GM21529 (cell line): ENCODE measurements at regions not wholly inside any gene's neighbourhood (a gene's known extent, or its start where the extent isn't known, plus 50 kb on each side); places are given as distances from the start of the nearest gene placed in this dataset.
"Not testable (repeated sequence)": the region's sequence is repeated elsewhere in the genome, so short reads cannot be mapped to it uniquely, and the experiment has no call there.

Experiments
- ATAC-seq: cut with Tn5 transposase; IDR thresholded peaks from one replicate; pipeline ENCODE4 v1.9.1; 2021; ENCODE audit not compliant: unreplicated experiment

GRCh38 chr15:26083457-26083856, 220.3 kb upstream of the ATP10A start:
- ATAC-seq = no peak

- ATAC-seq = peak; percentile 96
Observed at GRCh38 chr15:26082221-26083109, 219.3 kb upstream of the ATP10A start.

- no peak for ATAC-seq
Observed at GRCh38 chr15:26081758-26082220, 218.7 kb upstream of the ATP10A start.

- ATAC-seq = no peak
Observed at GRCh38 chr15:26075770-26076169, 212.6 kb upstream of the ATP10A start.

GRCh38 chr15:26073430-26074333, 210.6 kb upstream of the ATP10A start:
- ATAC-seq = no peak

- ATAC-seq = no peak
Observed at GRCh38 chr15:26070095-26070532, 207.0 kb upstream of the ATP10A start.

- ATAC-seq = no peak
Observed at GRCh38 chr15:26069231-26069641, 206.1 kb upstream of the ATP10A start.

GRCh38 chr15:26066896-26067295, 203.8 kb upstream of the ATP10A start:
- ATAC-seq = no peak

- no peak for ATAC-seq
Observed at GRCh38 chr15:26065723-26066122, 202.6 kb upstream of the ATP10A start.

- no peak for ATAC-seq
Observed at GRCh38 chr15:26061248-26061647, 198.1 kb upstream of the ATP10A start.

- not testable (repeated sequence) for ATAC-seq
Observed at GRCh38 chr15:26056766-26057165, 193.6 kb upstream of the ATP10A start.

GRCh38 chr15:26051761-26052675, 188.9 kb upstream of the ATP10A start:
- no peak for ATAC-seq

- ATAC-seq = no peak
Observed at GRCh38 chr15:26050984-26051383, 187.9 kb upstream of the ATP10A start.

- no peak for ATAC-seq
Observed at GRCh38 chr15:26049900-26050657, 187.0 kb upstream of the ATP10A start.

- ATAC-seq = no peak
Observed at GRCh38 chr15:26048669-26049068, 185.5 kb upstream of the ATP10A start.

- no peak for ATAC-seq
Observed at GRCh38 chr15:26045516-26045915, 182.4 kb upstream of the ATP10A start.

GRCh38 chr15:26043018-26043417, 179.9 kb upstream of the ATP10A start:
- no peak for ATAC-seq

- ATAC-seq = no peak
Observed at GRCh38 chr15:26038693-26039092, 175.6 kb upstream of the ATP10A start.

GRCh38 chr15:26037369-26037768, 174.2 kb upstream of the ATP10A start:
- ATAC-seq = no peak

GRCh38 chr15:26033493-26033892, 170.4 kb upstream of the ATP10A start:
- ATAC-seq = no peak
